ENCODE measurements at regions not wholly inside any gene's neighbourhood (a gene's known extent, or its start where the extent isn't known, plus 50 kb on each side); places are given as distances from the start of the nearest gene placed in this dataset.
"Not testable (repeated sequence)": the region's sequence is repeated elsewhere in the genome, so short reads cannot be mapped to it uniquely, and the experiment has no call there.

GRCh38 chr10:91745090-91745831 lies 53.0 kb upstream of the TNKS2 start:
- DNase-seq = no peak

GRCh38 chr10:91743465-91743864 lies 54.8 kb upstream of the TNKS2 start:
- DNase-seq = no peak

DNA sequence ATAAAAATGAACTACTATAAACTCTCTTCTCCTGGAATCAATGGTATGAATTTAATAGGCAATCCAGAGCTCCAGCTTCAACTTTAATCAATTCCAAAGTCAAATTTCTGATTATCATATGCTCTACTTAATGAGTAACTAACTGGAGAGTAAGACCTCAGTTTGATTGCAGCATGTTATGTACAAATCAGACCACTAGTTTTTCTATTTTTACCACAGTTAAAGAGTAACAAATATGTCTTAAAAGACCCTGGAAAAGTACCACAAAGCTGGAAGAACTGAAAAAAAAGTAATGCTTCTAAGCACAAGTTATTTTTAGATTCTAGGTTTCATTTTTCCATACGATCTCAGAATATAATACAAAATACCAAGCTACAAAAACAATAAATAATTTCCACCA lies 56.0 kb upstream of the TNKS2 start:
- no peak for DNase-seq

DNA sequence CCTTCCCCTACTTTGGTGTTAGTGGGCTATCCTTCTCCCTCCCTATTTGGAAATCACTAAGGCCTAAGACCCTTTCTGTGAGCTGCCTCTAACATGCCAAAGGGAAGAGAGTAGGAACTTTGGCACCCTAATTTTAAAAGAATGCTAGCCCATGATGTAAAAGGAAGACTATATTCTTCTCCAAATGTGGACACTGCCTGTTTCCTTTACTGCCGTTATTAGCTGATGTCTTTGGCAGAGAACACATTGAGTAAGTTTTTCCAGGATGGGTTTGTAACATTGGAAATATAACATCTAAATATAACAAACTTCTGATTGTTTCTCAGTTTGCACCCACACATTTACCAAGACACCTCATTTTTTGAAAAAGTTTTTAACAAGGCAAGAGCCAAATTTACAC lies 56.9 kb upstream of the TNKS2 start:
- no peak for DNase-seq

DNA sequence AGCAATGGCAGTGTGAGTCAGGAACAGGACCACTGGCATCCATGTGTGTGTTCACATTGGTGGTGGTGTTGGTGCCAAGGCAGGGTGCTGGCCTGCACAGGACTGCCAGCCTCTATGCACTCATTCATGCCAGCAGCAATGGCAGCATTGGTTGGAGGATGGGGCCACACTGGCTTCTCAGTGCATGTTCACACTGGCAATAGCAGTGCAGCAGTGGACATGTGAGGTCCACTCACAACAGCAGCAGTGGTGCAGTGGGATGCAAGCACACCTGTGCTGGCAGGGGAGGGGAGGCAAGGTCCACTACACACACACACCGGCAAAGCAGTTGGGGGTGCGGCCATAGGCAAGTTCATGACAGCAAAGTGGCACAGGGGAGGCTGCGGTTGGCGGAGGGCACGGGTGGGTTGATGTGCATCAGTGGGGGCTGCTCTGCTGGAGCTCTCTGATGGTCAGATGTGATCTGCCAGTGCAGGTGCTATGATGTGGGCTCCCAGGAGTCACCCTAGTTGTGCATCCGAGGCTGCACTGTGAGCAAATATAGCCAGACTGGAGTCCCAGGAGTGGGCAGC lies 57.8 kb upstream of the TNKS2 start:
- DNase-seq = no peak

GRCh38 chr10:91732265-91732664 lies 66.0 kb upstream of the TNKS2 start:
- DNase-seq = not testable (repeated sequence)

DNA sequence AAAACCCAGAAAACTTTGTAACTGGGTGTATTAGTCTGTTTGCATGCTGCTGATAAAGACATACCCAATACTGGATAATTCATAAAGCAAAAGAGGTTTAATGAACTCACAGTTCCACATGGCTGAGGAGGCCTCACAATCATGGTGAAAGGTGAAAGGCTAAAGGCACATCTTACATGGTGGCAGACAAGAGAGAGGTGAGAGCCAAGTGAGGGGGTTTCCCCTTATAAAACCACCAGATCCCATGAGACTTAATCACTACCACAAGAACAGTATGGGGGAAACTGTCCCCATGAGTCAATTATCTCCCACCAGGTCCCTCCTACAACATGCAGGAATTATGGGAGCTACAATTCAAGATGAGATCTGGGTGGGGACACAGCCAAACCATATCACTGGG lies 68.9 kb upstream of the TNKS2 start:
- not testable (repeated sequence) for DNase-seq

GRCh38 chr10:91726355-91726754 lies 71.9 kb upstream of the TNKS2 start:
- no peak for DNase-seq

- no peak for DNase-seq
Observed at GRCh38 chr10:91724933-91725332, 73.3 kb upstream of the TNKS2 start.

GRCh38 chr10:91713461-91714072 lies 80.7 kb upstream of the PPP1R3C start:
- DNase-seq = no peak

DNA sequence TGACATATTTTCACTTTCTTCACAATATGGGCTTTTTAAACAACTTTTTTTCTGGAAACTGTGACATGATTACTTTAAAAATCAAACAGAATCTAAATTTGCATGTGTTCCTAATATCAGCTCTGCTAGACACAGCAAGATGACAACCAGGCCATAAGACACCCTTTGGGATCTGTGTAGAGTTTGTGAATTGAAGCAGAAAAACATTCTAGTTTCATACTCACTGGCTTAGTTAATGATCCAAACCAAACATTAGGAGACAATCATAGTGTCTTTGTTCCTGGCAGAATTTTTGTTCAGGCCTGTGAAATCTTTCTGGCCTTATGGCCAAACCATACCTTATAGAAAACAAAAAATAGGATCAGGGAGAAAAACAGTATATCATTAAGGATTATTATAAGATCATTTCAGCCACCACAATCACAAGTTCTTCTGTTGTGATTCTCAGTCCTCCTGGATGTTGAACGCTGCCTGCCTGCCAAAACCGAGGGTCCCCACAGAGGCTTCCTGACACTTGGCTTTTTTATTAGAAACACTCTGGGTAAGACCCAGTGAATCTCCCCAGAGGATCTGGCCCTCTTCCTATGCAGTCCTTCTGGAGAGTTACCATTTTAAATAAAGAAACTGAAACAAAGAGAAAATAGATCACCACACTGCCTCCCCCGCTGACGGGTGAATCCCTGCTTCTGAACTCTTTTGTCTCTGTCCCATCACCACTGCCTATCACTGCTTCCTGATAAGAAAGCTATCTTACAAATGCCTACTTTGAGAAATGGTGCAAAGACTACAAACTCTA lies 79.2 kb upstream of the PPP1R3C start:
- no peak for DNase-seq

DNA sequence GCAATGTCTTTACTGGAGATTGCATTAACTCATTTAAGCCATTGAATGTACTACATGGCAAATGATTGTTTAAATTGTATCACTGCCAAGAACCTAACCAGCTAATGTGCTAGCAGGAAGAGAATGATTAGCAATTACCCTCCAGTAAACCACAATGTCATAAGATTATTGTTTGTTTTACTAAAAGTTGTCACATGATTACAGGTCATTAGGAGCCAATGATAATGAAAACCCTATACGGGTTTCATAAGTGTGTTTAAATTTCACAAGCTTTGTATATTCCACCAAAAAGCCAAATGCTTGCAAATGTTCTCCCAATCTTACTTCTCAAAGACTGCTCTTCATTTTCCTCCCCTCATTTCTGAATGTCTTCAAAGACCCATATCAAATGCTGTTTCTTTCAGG lies 76.5 kb upstream of the PPP1R3C start:
- DNase-seq = peak; percentile 59

DNA sequence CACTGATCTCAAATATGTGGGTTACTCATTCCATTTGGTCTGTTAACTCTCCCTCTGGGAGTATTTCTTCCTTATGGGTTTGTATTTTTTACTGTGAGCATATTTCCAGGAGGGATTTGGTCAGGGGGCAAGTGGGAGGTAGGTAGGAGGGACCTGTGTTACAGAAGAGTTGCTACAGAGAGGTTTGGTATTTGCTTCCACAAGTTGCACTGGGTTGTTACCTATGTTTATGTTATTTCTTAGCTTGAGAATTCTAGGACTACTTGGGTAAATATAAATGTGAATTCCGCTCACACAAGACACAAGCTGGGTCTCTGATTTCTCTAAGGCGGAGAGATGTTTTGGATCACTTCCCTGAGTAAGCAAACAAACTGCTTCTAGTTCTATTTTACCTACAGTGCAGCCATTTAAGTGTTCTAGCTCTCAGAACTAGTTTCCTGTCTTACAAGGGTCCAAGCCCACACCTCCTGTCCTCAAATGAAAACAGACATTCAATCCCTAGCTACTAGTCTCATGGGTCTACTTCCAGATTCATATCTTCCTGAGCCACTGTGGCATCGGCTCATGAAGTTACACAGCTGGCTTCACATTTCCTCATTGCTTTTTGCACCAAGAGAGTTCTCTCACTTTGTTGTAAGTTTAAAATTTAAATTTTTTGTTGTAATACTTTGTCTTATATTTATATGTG lies 75.4 kb upstream of the PPP1R3C start:
- no peak for DNase-seq

DNA sequence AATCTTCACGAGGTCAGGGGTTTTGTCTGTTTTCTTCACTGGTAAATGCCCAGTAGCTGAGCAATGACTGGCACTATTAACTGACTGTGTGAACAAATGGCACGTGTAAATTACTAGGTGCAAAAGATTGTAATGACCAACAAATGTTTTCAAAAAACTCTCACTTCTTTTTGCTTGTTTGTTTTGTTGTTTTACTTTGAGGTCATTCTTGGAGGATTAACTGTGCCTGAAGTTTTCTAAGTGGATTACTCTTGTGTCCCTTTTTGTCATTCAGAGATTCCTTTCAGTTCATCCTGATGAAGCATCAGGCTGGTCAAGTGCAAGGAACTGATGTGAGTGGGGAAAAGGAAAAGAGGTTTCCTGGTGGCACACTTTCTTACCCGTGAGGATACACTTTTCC lies 74.4 kb upstream of the PPP1R3C start:
- no peak for DNase-seq

DNA sequence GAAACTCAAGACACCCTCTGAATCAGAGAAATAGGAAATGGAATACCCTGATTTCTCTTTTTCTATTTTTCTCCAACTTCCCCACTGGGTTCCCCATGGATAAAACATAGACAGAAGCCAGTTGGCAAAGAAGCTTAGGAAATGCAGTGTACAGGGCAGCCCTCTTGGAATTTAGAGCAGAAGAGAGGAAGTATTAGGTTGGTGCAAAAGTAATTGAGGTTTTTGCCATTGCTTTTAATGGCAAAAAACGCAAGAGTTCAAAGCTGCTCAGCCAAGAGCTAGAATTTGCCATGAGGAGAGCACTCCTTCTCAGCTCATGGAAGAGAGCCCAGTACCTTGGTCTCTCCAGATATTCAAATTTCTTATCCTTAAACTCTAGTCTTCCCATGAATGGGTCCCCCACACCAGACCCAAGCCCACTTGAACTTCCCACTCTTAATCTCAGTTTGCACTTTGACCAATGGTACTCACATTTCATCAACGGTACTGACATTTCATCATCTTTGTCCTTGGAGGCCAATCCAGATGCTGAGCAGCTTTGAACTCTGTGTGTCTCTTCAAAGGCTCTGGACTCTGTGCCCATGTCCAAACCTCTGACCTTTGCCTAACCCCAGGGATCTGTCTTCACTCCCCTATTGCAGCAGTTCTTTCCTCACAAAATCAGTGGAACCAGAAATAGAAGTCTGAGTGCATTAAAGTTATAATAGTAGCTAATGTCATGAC lies 73.2 kb upstream of the PPP1R3C start:
- DNase-seq = no peak

DNA sequence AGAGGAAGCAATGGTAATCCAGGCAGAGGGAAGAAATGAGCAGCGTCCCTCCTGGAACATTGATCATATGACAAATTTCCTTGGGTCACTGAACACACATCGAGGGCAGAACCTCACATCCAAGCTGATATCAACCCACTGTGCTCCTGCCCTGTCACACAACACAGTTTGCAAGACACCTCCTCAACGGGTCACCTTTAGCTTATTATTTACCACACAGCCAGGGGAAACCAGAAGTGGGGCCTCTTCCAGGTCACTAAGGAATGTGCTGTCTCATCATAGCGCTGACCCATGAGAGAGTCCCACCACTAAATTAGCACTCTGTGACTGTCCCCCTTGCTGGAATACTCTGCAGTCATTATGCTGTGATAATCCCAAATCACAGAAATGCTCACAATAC lies 69.7 kb upstream of the PPP1R3C start:
- DNase-seq = no peak

DNA sequence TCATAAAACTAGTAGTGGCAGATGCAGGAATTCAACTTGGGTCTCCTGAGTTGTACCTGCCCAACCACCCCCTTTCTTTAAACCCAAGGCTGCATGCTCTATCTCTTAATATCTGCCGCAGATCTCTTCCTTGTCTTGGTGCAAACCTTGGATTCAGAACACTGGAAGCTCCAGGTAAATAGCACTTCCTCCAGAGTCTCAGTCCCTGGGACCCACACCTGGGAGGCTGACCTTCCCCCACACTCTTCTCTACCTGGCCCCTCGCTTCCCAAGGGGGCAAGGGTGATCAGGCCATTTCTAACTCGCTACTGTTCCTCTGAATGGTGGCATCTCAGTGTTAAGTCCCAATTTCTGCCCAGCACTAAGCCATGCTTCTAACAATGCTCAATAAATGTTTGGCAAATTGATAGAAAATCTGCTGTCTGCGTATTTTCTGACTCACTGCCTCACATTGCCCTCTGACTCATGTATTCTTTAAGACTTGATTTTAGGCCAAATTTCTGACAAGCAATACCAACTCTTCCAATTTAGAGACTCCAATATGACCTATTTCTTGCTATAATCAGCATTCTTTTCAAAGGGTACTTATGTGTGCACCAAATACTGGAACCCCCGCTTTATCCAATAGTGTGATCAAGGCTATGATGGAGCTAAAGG lies 68.0 kb upstream of the PPP1R3C start:
- peak; percentile 83 for DNase-seq

GRCh38 chr10:91700273-91700672 lies 67.4 kb upstream of the PPP1R3C start:
- DNase-seq = no peak

- no peak for DNase-seq
Observed at GRCh38 chr10:91698258-91698657, 65.4 kb upstream of the PPP1R3C start.

- peak; percentile 45 for DNase-seq
Observed at GRCh38 chr10:91694170-91694794, 61.4 kb upstream of the PPP1R3C start.

DNA sequence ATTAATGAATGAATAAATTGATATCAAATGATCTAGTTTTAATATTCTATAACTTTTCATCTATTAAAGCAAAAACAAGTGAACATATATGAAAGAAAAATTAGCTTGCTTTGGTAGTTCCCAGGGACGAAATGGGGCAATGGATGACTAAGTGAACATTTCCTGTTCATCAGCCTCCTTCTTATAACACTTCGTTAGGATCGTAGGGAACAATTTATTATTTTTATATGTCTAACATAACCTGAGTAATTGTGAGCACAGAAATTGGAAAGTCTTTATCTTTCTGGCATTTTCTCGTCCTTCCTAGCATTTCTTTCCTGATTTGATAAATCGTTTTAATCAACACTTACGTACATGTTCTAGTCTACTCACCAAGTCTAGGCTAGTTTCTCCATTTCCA lies 59.1 kb upstream of the PPP1R3C start:
- no peak for DNase-seq
